HT1080 (cell line): ENCODE measurements at regions not wholly inside any gene's neighbourhood (a gene's known extent, or its start where the extent isn't known, plus 50 kb on each side); places are given as distances from the start of the nearest gene placed in this dataset.

Experiments
- DNase-seq: peaks from one replicate; pipeline ENCODE4 v3.0.0-alpha.2; 2015; ENCODE audit warnings: low read depth

DNA sequence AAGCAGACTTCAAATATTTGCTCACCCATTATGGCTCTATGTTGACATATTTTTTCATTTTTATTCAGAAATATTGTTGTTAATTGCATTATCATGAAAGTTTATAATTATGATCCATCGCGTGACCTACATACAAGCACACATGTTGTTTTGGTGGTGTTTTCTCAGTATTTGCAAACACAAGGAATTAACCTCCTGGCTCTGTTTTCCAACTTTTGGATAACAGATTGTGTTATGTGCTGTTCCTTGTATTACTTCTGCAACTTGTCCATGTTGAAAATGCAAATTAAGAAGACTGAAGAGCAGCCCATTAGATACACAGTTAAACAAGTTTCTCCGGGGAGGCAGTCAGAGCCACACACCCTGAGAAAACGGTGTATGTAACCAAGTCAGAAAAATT, 201.2 kb downstream of the SEC23A start:
- DNase-seq = no peak

DNA sequence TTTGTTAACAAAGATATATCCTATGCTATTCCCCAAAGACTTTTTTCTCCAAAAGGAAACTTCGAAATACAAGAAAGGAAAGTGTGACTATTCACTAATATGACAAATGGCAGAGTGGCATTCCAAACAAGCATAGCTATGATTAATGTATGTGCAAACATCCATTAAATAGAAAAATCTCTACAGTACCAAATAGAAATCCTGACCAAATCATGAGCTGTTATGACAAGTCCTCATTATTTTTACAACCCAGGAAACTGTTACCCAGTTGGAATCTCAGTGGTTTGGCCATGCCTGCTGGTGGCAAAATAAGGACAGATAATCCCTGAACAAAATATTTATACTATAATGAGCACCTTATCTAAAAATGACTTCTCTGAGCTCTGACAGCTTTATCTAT, 202.1 kb downstream of the SEC23A start:
- DNase-seq = no peak

DNA sequence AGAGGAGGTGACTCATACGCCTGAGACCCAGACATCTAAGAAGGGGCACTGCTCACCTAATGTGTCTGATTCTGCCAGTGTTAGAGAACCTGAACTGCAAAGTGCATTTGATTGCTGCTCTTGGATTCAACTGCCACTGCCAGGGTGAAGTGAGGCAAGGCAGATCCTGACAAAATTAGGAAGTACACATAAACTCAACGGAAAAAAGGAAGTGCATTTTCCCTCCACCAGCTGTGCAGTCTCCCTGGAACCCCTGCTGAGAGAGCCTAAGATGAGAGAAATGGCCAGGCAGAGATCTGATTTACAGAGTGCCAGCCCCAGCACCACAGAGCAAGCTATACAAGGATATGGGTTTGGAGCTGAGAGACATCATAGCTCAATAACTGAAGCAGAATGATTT, 215.3 kb downstream of the SEC23A start:
- no peak for DNase-seq

DNA sequence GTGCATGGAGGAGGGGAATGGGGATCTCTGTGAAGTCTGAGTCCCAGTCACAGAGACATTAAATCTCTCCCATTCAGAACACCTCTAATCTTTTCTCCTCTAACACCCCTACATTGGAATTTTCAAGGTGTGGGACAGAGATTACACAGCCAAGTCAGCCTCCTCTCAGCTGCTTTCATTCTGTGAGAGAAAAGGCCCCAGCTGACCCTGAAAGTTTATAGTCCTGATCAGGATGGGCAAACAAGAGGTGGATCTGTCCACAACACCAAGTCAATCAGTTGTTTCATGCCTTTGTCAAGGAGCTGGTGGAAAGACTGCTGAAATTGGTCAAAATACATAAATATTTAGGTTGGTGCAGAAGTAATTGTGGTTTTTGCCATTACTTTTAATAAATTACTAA, 218.9 kb downstream of the SEC23A start:
- no peak for DNase-seq

DNA sequence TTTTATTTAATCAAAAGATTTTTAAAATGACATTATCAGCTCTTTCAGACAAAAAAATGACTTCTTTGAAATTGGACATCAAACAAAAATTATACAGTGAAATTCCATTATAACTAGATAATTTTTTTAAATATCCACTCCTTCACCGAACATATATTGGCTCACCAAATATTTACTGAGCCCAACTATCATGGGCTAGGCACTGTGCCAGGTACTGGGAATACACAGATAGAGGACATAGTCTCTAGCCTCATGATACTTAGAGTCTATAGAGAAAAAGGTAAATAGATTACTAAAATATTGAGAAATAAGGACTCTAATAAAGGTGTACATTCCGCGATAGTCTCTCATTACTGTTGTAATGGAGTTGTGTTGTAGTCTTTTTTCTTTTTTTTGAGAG, 219.9 kb downstream of the SEC23A start:
- DNase-seq = no peak

DNA sequence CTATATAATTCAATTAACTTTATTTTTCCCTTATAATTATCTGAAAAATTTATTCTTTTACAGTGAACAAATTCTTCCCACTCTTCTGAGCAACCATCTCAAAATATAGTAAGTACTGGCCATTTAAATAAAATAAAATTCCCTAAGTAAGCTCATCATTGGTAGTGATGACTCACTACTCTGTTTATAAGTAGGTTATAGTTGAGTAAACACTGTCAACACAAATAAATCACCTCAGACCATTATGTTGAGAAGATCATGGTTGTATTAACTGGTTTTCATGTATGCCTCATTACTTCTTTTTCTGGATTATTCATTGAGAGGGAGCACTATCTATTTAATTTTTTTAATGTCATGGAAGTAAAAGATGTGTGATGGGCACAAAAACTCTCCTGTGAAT, 220.5 kb downstream of the SEC23A start:
- DNase-seq = no peak

DNA sequence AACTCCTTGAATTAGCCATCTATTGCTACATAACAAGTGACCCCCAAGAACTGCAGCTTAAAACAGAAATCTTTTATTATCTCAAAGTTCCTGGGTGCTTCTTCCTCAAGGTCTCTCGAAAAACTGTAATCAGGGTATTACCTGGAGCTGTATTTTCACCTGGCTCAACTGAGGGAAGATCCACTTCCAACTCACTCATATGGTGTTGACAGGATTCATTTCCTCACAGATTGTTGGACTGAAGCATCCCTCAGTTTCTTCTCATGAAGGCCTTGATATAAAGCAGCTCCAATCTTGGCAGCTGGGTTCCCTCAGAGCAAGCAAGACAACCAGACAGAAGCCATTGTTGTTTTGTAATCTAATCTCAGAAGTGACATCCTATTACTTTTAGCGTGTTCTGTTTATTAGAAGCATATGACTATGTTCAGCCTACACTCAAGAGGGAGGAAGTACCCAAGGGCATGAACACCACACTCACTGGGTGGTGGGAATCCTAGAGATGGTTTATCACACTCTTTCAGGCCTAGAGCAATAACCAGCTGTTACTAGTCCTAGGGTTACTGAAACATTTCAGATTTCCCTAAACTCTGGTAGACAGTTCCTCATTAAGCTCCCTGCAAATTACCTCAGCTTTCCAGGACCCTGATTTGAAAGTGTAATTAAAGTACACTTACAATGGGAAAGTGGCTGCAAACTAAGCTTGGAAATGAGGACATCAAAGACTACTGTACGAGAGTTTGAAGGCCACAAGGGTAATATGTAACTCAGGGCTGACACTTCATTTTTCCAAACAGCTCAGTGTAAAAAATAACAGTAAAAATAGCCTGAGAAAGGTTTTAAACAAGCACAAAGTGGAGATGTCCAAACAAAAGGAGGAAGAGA, 222.2 kb downstream of the SEC23A start:
- DNase-seq = no peak

DNA sequence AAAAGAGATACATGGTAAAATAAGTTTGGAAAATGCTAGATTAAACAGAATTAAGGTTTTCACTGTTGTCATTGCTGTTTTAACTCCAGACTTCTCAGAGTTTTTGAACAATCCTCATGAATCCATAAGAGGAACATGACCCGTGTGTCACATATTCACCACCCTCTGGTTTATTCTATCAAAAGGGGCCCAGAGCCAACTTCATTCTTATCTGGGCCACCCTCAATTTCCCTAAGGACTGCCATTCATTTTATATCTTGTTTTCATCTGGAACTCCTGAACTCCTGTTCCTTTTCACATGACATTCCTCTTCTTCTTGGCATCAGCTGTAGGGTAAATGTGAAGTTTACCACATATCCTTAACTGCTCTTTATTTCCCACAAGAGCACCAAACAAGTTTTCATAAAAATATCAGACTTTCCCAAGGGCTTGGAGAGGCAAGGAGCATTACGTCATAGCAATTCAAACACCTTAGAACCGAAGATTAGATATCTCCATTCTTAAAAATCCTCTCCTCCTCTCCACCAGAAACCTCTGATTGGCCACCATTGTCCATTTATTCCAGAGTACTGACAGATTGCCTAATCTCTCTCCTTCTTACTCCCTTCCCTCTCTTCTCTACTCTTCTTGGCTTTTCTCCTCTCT, 225.2 kb downstream of the SEC23A start:
- DNase-seq = no peak

DNA sequence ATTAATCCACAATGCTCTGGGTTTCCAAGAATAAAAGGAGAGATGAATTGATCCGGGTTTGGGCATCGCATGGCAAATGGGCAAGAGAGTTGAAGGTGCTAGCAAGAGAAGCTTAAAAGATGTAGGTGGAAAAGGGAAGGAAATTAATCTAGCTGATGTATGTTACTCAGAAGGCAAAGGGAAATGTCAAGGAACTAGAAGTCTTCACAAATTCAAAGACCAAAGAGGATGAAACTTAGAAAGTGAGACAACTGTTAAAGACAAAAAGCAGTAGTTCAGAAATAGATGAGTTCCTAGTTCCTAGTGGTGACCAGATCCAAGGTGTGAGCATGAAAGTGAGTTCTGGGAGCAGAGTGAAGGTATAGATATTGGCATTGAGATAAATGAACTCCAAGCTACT, 228.3 kb downstream of the SEC23A start:
- no peak for DNase-seq

DNA sequence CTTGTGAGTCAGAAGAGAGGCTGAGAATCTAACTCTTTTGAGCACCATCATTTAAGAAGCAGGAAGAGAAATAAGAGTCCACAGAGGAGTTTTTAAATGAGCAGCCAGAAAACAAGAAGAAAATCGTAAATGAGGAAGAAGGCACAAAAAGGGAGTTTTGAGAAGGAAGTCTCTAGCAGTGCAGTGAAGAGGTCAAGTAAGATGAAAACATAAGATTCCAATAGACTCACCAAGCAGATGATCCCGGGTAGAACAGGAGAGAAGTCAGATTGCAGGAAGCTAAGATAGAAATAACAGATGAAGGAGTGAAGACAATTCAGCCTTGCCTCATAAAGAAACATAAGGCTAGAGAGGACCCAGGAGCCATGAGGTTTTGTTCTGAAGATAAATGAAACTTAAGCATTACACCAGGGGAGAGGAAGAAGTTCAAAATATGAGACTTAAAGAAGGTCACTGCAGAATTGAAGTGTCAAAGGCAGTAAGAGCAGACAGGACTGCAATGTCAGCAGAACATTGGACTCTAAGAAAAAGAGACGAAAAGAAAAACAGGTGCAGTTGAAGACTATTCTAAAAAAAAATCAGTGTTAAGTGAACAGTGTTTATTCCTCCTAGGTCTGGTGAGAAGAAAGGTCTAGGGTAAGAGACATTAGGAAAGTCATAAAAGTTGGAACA, 229.0 kb downstream of the SEC23A start:
- no peak for DNase-seq

DNA sequence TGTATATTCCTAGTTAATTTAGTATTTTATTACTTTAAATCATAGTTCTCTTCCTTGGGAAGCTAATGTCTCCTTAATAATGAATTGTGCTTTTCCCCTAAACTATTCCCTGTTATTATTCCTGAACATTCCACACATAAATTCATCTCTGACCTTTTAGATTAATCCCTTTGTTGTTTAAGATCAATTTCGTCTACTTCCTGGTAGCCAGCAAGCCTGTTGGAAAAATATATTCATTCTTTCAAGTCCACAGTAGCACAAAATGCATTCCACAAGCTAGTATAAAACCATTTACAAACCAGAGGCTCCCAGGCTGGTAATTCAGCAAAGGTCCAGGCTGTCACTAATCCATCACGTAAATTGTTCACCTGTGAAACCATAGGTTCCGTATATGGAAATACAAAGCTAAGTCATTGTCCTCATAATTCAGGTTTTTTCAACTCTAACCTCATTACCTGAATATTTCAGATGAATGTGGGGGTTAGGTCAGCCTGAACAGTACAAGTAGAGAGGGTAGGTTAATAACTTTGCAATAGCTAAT, 232.7 kb downstream of the SEC23A start:
- no peak for DNase-seq

DNA sequence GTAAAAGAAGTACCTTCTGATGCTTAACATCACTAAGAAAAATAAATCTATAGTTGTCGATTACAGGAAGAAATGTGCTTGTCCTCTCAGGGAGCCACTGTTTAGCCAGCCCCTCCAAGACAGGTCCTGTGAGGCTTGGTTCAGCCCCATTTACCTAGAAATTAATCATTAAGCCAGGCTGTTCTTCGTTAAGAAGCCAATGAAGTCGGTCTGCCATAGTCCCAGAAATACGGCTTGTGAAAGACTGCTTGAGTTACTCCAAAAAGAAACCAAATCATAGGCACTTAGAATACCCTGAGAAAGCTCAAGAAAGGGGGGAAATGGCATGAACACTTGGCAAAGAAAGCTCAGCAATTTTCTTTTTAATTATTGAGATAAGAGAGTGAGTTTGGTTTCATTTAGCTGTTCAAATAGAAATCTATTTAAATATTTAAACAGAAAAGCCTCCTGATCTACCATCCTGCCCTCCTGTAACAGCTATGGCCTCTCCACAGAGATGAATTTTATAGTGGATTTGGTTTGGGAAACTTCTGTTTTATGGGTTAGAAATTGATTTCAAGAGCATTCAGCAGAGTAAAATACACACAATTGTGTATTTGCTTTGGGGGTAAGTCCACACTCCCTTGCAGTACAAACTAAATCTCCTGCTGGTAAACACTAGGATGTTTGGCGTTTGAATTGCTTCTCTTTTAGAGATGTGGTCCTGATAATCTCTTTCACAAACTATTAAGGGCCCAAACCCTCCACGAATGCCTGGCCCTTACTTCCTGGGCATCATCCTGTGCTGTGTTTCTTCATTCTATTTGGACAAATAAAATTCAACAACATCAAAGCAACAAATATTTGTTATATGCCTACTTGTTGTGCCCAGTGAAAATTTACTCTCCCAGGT, 234.4 kb downstream of the SEC23A start:
- DNase-seq = no peak

DNA sequence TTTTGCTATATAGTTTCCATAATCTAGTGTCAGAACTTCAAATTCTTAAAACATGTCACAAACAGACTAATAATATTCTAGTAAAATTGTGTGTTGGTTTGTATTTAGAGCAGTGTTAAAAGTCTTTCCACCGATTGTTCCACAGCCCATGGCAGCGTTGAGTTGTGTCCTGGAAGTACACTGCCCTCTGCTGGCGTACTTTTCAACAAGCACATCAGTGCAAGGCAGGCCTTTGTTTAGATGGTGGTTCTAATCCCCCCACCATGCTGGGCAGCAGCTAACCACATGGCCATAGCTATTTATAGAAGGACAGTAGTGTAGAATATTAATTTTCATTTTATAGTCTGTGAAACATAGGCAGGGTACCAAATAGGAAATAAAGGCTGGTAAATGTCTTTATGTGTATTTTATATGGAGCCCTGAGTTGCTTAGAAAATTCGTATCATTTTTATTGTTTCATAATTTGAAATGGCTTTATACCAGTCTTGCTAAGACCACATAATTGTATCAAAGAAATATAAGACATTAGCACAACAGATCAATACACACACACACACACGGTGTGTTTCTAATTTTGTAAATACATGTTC, 235.4 kb downstream of the SEC23A start:
- DNase-seq = peak; percentile 62

DNA sequence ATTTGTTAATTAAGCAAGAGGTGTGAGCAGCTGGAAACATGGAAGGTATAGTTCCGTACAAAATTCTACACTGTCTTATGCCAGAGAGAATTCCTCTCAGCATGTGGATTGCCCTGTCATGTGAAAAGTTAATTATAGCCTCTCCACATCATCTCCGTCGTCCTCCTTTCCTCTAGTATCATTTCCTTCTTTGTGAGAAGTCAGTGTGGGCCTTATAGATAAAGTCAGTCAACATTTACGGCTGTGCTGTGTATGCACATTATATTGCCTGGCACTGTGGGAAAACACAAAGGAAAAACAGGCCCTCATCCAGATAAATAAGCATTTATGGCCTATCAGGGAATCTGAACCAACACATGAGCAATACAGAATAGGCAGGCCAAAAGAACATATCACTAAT, 236.6 kb downstream of the SEC23A start:
- DNase-seq = no peak

DNA sequence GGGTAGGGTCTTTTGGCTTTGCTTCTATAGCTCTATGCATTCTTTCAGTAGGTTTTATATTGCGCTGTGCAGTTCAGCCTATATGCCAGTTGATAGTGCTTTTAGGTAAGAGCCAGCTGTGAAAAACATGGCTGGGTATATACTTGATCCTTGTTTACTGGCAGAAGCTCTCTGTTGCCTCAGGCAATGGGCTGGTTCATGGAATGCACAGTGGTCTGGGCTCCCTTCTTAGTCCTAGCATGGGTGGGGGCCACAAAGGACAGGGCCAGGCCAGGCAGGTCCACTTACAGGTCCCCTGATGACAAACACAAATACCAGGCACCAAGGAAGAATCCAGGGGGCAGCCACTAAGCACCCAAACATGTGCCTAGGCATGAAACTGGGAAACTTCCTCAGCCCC, 240.7 kb downstream of the SEC23A start:
- DNase-seq = no peak

DNA sequence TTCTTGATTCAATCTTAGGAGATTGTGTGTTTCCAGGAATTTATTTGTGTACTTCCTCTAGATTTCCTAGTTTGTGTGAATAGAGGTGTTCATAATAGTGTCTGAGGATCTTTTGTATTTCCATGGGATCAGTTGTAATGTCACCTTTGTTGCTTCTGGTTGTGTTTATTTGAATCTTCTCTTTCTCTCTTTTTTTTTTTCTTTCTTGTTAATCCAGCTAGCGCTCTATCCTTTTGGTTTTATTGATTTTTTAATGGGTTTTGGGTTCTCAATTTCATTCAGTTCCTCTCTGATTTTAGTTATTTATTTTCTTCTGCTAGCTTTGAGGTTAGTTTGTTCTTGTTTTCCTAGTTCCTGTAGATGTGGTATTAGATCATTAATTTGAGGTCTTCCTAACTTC, 242.5 kb downstream of the SEC23A start:
- DNase-seq = no peak

DNA sequence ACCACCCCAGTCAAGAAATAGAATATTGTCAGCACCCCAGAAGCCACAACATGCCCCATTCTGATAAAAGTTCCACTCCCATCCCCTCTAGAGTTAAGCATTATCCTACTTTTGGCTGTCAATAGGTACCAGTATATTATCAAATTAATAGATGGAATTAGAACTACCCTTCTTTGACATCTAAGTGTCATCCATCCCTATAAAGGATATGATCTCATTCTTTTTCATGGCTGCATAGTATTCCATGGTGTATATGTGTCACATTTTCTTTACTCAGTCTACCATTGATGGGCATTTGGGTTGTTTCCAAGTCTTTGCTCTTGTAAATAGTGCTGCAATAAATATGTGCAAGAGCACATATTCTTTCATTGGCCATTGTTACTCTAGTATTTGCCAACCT, 246.2 kb downstream of the SEC23A start:
- DNase-seq = no peak

DNA sequence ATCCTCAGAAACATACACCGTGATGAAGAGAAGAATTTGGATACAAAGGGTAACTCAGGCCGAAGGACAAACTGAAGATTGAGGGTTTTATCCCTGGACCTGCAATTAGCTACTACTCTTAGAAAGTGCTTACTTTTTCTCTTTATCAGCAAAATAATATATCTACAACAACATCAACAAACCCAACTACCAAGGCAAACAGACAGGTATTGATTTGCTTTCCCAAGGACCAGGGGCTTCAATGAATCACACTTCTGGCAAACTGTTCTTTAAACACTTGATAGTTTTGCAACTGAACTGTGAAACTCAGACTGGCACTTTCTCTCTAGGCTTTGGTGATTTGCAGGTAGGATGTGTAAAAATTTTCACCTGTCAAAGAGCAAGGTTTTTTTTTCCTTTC, 247.5 kb downstream of the SEC23A start:
- no peak for DNase-seq

DNA sequence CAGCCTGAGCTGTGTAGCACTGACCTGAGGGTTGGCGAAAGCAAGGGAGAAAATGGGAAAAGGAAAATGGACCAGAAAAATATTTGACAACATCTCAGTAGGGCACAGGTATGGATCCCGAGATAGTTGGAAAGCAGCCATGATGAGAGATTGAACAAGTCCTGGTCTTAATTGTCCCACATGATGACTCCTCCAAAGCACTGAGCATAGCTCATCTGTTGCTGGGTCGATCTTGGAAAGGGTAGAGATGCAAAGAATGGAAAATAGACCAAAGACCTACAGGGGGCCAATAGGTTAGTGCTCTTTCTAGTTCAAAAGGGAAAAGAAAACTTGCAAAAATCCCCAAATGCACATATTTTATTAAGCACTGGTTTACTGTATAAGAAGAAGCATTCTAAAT, 251.9 kb downstream of the SEC23A start:
- DNase-seq = no peak

DNA sequence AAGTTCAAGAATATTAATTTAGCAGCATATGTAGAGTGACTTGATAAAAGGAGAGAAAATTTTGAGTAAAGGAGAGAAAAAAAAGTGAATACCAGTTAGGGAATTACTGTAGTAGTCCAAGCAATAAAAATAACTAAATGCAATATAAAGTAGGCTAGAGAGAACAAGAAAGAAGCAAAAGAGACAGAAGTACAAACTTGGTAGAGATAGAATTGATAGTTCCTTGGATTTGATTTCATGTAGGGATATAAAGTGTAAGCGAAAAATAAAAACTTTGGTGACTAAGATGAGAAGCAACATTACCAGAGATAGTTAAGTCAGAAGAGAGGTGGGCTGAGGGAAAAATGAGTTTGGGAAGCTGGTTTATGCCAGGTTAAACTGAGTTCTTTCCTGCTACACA, 252.4 kb downstream of the SEC23A start:
- DNase-seq = no peak
